HCT116 (cell line): ENCODE measurements at regions not wholly inside any gene's neighbourhood (a gene's known extent, or its start where the extent isn't known, plus 50 kb on each side); places are given as distances from the start of the nearest gene placed in this dataset.

ENCODE experiments used
- ATAC-seq: fragments of 200-7000 bp; cut with Tn5 transposase; 2 replicates; pipeline ENCODE4 v1.9.1; 2020; ENCODE audit warnings: mild to moderate bottlenecking, moderate library complexity
- BruUV-seq: library from RNA; stranded (reverse); fragments of 400-500 nt; replicated peaks from 2 replicates; lab custom pipeline; 2021; lab: Mats Ljungman, UMichigan
- CTCF ChIA-PET: fragments of 300-600 bp; sonication (Branson Sonifier 250); formaldehyde crosslinking; loops from one replicate; lab custom pipeline; 2021; ENCODE audit warnings: antibody characterized with exemption; lab: Charles Lee
- POLR2A ChIA-PET: fragments of 300-600, 350-600 bp; sonication (Branson Sonifier 250); formaldehyde crosslinking; loops from one replicate; lab custom pipeline; 2021; ENCODE audit warnings: antibody characterized with exemption; lab: Charles Lee
- RAD21 ChIA-PET, 2 experiments: fragments of 300-600 bp; sonication (Branson Sonifier 250); formaldehyde crosslinking; loops; one replicate each; lab custom pipeline; 2023; ENCODE audit warnings: low total read pairs in 2 of 2; ENCODE audit not compliant: uncharacterized antibody in 2 of 2, unreplicated experiment in 2 of 2, low non-redundant PET in 1 of 2; lab: Charles Lee
- DNase-seq: peaks from one replicate; pipeline ENCODE4 v3.0.0-alpha.2; 2010; ENCODE audit warnings: low read depth, low spot score
- H2AFZ ChIP-seq: fragments of 200-600 bp; shearing (Covaris generic), sonication (generic); 2 replicates; pipeline ENCODE4 v1.6.1; 2017; ENCODE audit warnings: low read depth, mixed run types, mixed read lengths, antibody characterized with exemption, low read length; ENCODE audit not compliant: poor library complexity, severe bottlenecking
- H3K27ac ChIP-seq: 2 replicates; pipeline ENCODE4 v1.5.1; 2012; ENCODE audit warnings: low read depth, low read length
- H3K27me3 ChIP-seq: fragments of 200-600 bp; sonication (generic); 2 replicates; pipeline ENCODE4 v1.6.1; 2016; ENCODE audit warnings: mixed run types, low read length, mixed read lengths; ENCODE audit not compliant: insufficient read depth
- H3K36me3 ChIP-seq, 2 experiments: fragments of 200-500 bp in 1 of 2; fragments of 200-600 bp in 1 of 2; sonication (Bioruptor generic) in 1 of 2; sonication (generic) in 1 of 2; 2 replicates each; pipeline versions ENCODE4 v1.5.1 to v1.6.1; 2014 to 2016; ENCODE audit warnings: low read length in 2 of 2, inconsistent platforms in 1 of 2, mixed read lengths in 1 of 2, mixed run types in 1 of 2; ENCODE audit not compliant: insufficient read depth in 2 of 2, control insufficient read depth in 1 of 2
- H3K4me1 ChIP-seq, 2 experiments: fragments of 200-600 bp in 1 of 2; sonication (generic) in 1 of 2; 2 replicates each; pipeline versions ENCODE4 v1.5.1 to v1.6.1; 2012 to 2017; ENCODE audit warnings: low read length in 2 of 2, inconsistent platforms in 1 of 2, mild to moderate bottlenecking in 1 of 2, mixed read lengths in 1 of 2, mixed run types in 1 of 2, moderate library complexity in 1 of 2; ENCODE audit not compliant: insufficient read depth in 2 of 2, control insufficient read depth in 1 of 2
- H3K4me2 ChIP-seq: fragments of 200-600 bp; sonication (generic); 2 replicates; pipeline ENCODE4 v1.6.1; 2017; ENCODE audit warnings: mixed run types, low read length, mixed read lengths
- H3K4me3 ChIP-seq, 2 experiments: fragments of 200-600 bp in 1 of 2; sonication (generic) in 1 of 2; replicated peaks in 1 of 2; 2 replicates each; pipeline ENCODE4 v1.5.1; 2011 to 2016; ENCODE audit warnings: low read length in 2 of 2, control low read depth in 1 of 2, low read depth in 1 of 2, mild to moderate bottlenecking in 1 of 2, mixed read lengths in 1 of 2, mixed run types in 1 of 2
- H3K79me2 ChIP-seq: fragments of 200-600 bp; sonication (generic); 2 replicates; pipeline ENCODE4 v1.6.1; 2017; ENCODE audit warnings: mild to moderate bottlenecking, mixed run types, low read length, moderate library complexity, mixed read lengths; ENCODE audit not compliant: insufficient read depth
- H3K9ac ChIP-seq: fragments of 200-600 bp; sonication (generic); 2 replicates; pipeline ENCODE4 v1.6.1; 2016; ENCODE audit warnings: low read length, mixed read lengths
- H3K9me2 ChIP-seq: fragments of 200-600 bp; sonication (generic), shearing (Covaris generic); 2 replicates; pipeline ENCODE4 v1.6.1; 2017; ENCODE audit warnings: mixed run types, mild to moderate bottlenecking, moderate library complexity; ENCODE audit not compliant: insufficient read depth
- H3K9me3 ChIP-seq, 2 experiments: fragments of 200-500 bp in 1 of 2; fragments of 200-600 bp in 1 of 2; sonication (Bioruptor generic) in 1 of 2; sonication (generic) in 1 of 2; 2 replicates each; pipeline ENCODE4 v1.6.1; 2014 to 2017; ENCODE audit warnings: low read length in 2 of 2, mixed read lengths in 2 of 2, inconsistent platforms in 1 of 2, low read depth in 1 of 2, mild to moderate bottlenecking in 1 of 2, mixed run types in 1 of 2, moderate library complexity in 1 of 2; ENCODE audit not compliant: control insufficient read depth in 1 of 2, insufficient read depth in 1 of 2
- H4K20me1 ChIP-seq: fragments of 200-600 bp; sonication (generic), shearing (Covaris generic); 2 replicates; pipeline ENCODE4 v1.6.1; 2017; ENCODE audit warnings: mixed run types, mild to moderate bottlenecking, moderate library complexity; ENCODE audit not compliant: insufficient read depth
- CBX3 ChIP-seq: IDR thresholded peaks from 2 replicates; pipeline ENCODE4 v1.6.1; 2012; ENCODE audit warnings: low read depth
- CEBPB ChIP-seq: IDR thresholded peaks from 2 replicates; pipeline ENCODE4 v1.6.1; 2012; ENCODE audit warnings: low read depth
- EGR1 ChIP-seq: IDR thresholded peaks from 2 replicates; pipeline ENCODE4 v1.6.1; 2012; ENCODE audit warnings: low read depth
- ELF1 ChIP-seq: IDR thresholded peaks from 2 replicates; pipeline ENCODE4 v1.6.1; 2012; ENCODE audit warnings: low read depth, borderline replicate concordance
- EZH2 ChIP-seq: fragments of 200-600 bp; sonication (generic); IDR thresholded peaks from 2 replicates; pipeline ENCODE4 v1.6.1; 2017; ENCODE audit warnings: antibody characterized with exemption, mixed run types
- POLR2A ChIP-seq: IDR thresholded peaks from 2 replicates; pipeline ENCODE4 v1.7.0; 2011; ENCODE audit warnings: borderline replicate concordance; ENCODE audit not compliant: insufficient read depth, insufficient read length; ENCODE audit errors: extremely low read depth
- POLR2AphosphoS5 ChIP-seq: IDR thresholded peaks from 2 replicates; pipeline ENCODE4 v1.6.1; 2011; ENCODE audit warnings: mild to moderate bottlenecking, low read depth, low read length, moderate library complexity
- RAD21 ChIP-seq: IDR thresholded peaks from 2 replicates; pipeline ENCODE4 v1.6.1; 2012; ENCODE audit warnings: low read depth, mild to moderate bottlenecking
- SRF ChIP-seq: IDR thresholded peaks from 2 replicates; pipeline ENCODE4 v1.6.1; 2012; ENCODE audit warnings: low read depth
- TCF7L2 ChIP-seq: IDR thresholded peaks from 2 replicates; pipeline ENCODE4 v1.7.0; 2011; ENCODE audit warnings: borderline replicate concordance, inconsistent platforms; ENCODE audit not compliant: insufficient read depth, insufficient read length; ENCODE audit errors: extremely low read depth
- ZNF274 ChIP-seq: fragments of 200-500 bp; sonication (Bioruptor generic); IDR thresholded peaks from 2 replicates; pipeline ENCODE4 v1.6.1; 2014; ENCODE audit warnings: mild to moderate bottlenecking, low read depth, low read length, inconsistent platforms
- intact Hi-C: fragments of 100-400 bp; cut with micrococcal nuclease; formaldehyde crosslinking; loops from 2 replicates; pipeline ENCODE4 v1.10.0; 2022
- TF ChIP-seq, protein P1 (sequence below): IDR thresholded peaks from 2 replicates; pipeline ENCODE4 v1.6.1; 2012
- TF ChIP-seq, protein P2 (sequence below), 3 experiments: fragments of 200-600 bp in 1 of 3; sonication (generic) in 1 of 3; IDR thresholded peaks in 2 of 3; conservative IDR thresholded peaks in 1 of 3; 2 replicates each; pipeline ENCODE4 v1.5.1; 2012 to 2017; ENCODE audit warnings: low read depth in 2 of 3, low read length in 2 of 3, antibody characterized with exemption in 1 of 3, borderline replicate concordance in 1 of 3, control low read depth in 1 of 3, mild to moderate bottlenecking in 1 of 3, mixed read lengths in 1 of 3, mixed run types in 1 of 3, moderate library complexity in 1 of 3; ENCODE audit not compliant: insufficient read depth in 1 of 3
- TF ChIP-seq, protein P3 (sequence below): IDR thresholded peaks from 2 replicates; pipeline ENCODE4 v1.6.1; 2011; ENCODE audit warnings: mild to moderate bottlenecking, low read length, moderate library complexity; ENCODE audit not compliant: insufficient replicate concordance; ENCODE audit errors: extremely low read depth
- TF ChIP-seq, protein P4 (sequence below): IDR thresholded peaks from 2 replicates; pipeline ENCODE4 v1.6.1; 2012

DNA sequence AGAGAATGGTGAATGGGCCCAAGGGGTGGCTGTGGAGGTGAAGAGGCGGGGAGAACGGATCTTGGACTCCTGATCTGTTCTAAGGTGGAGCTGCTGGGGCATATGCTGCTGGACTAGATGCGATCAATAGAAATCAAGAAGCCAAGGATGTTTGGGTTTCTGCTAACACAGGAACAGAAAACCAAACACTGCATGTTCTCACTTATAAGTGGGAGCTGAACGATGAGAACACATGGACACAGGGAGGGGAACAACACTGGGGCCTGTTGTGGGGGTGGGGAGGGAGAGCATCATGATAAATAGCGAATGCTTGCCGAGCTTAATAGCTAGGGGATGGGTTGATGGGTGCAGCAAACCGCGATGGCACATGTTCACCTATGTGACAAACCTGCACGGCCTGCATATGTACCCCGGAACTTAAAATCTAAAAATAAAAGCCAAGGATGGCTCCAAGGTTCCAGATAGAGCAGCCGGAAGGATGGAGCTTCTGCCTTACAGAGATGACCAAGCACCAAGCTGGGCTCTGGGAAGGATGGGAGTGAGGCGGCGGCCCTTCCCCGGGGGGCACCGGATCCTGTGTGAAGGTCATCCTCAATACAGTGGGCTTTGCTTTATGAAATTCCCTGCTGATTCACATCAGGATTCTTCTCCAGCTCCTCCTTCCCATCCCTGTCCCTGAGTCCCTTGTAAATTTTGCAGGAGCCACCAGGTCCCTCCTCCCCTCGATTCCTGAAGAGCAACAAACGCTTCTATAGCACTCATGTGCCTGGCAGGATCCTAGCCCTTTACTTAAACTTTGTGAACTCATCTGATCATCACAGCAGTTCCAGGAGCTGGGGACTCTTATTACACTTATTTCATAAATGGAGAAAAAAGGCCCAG is 109.2 kb upstream of the PTPN1 start (continued):
- no peak for TF ChIP-seq ZNF274
- TF ChIP-seq, all 23 proteins: peak for 0

DNA sequence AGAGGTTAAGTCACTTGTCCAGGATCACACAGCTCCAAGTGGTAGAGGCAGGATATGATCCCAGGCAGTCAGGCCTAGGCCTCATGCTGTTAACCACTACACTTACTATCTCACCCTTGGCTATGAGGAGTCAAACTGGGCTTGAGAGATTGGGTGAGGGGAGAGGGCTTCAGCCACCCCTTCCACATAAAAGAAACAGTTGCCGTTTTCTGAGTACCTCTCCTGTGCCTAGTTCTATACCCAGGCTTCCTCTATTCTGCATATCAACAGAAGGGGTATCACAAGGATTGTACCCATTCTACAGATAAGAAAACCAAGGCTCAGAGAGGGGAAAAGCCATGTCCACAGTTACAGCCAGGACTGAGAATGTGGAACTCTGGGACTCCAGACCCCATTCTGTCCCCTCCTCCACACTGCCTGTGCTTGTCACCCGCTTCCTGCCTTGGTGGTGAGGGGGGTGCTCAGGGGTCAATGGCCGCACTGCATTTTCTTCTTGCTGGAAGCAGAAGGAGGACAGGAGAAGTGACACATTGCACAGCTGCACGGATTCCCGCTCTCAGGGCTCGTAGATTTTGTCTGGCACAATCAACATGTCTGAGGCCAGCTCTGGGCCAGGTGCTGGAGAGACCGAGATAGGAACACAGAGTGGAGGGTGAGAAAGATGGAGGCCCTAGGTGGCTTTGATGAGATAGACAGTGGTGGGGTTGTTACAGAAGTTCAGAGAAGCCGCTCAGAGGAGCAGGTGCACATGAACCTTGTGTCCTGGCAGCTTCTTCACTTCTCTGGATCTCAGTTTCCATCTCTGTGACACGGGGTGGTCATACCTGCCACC is 108.4 kb upstream of the PTPN1 start:
- POLR2A ChIA-PET, result no interaction called here
- Histone ChIP-seq H3K4me1 (peaks cover 6 to 7% of the 10 kb centered on the region in 2 experiments; a peak in 3 of 4 replicates), H3K27ac (no peak overlapping the region), H3K27me3 (no peaks in the 10 kb centered on the region; the same call in 1 of the 2 replicates), H3K9me2 (no peaks in the 10 kb centered on the region), H4K20me1 (no peaks in the 10 kb centered on the region), H3K4me3 (no peak overlapping the region), H3K9ac (no peak overlapping the region), H3K79me2 (no peaks in the 10 kb centered on the region), H3K4me2 (no peak overlapping the region), H3K9me3 (no peaks in the 10 kb centered on the region), H2AFZ (no peak overlapping the region), H3K36me3 (no peaks in the 10 kb centered on the region)
- CTCF ChIA-PET, result no interaction called here
- no TSS peak for BruUV-seq
- intact Hi-C loops, result no loop called here
- DNase-seq, result no peak
- RAD21 ChIA-PET, result no interaction called here
- no peak for ATAC-seq
- no peak for TF ChIP-seq POLR2AphosphoS5
- TF ChIP-seq SRF, result no peak
- TF ChIP-seq RAD21, result no peak
- TF ChIP-seq ELF1, result no peak
- no peak for TF ChIP-seq POLR2A
- TF ChIP-seq EGR1, result no peak
- no peak for TF ChIP-seq EZH2
- TF ChIP-seq, protein P1, sequence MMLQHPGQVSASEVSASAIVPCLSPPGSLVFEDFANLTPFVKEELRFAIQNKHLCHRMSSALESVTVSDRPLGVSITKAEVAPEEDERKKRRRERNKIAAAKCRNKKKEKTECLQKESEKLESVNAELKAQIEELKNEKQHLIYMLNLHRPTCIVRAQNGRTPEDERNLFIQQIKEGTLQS, result no peak
- TF ChIP-seq, protein P2, sequence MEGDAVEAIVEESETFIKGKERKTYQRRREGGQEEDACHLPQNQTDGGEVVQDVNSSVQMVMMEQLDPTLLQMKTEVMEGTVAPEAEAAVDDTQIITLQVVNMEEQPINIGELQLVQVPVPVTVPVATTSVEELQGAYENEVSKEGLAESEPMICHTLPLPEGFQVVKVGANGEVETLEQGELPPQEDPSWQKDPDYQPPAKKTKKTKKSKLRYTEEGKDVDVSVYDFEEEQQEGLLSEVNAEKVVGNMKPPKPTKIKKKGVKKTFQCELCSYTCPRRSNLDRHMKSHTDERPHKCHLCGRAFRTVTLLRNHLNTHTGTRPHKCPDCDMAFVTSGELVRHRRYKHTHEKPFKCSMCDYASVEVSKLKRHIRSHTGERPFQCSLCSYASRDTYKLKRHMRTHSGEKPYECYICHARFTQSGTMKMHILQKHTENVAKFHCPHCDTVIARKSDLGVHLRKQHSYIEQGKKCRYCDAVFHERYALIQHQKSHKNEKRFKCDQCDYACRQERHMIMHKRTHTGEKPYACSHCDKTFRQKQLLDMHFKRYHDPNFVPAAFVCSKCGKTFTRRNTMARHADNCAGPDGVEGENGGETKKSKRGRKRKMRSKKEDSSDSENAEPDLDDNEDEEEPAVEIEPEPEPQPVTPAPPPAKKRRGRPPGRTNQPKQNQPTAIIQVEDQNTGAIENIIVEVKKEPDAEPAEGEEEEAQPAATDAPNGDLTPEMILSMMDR (IDR thresholded peaks at IDR 0.05 in 2 of 3, conservative IDR thresholded peaks at IDR 0.05 in 1 of 3; ENCODE audit: borderline replicate concordance in 1 of 3, insufficient read depth in 1 of 3, low read depth in 2 of 3, low read length in 2 of 3), result no peak
- no peak for TF ChIP-seq TCF7L2
- TF ChIP-seq CBX3, result no peak
- TF ChIP-seq, protein P3, sequence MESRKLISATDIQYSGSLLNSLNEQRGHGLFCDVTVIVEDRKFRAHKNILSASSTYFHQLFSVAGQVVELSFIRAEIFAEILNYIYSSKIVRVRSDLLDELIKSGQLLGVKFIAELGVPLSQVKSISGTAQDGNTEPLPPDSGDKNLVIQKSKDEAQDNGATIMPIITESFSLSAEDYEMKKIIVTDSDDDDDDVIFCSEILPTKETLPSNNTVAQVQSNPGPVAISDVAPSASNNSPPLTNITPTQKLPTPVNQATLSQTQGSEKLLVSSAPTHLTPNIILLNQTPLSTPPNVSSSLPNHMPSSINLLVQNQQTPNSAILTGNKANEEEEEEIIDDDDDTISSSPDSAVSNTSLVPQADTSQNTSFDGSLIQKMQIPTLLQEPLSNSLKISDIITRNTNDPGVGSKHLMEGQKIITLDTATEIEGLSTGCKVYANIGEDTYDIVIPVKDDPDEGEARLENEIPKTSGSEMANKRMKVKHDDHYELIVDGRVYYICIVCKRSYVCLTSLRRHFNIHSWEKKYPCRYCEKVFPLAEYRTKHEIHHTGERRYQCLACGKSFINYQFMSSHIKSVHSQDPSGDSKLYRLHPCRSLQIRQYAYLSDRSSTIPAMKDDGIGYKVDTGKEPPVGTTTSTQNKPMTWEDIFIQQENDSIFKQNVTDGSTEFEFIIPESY, result no peak
- TF ChIP-seq, protein P4, sequence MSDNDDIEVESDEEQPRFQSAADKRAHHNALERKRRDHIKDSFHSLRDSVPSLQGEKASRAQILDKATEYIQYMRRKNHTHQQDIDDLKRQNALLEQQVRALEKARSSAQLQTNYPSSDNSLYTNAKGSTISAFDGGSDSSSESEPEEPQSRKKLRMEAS, result no peak
- no peak for TF ChIP-seq CEBPB
